ENCODE measurements at regions not wholly inside any gene's neighbourhood (a gene's known extent, or its start where the extent isn't known, plus 50 kb on each side); places are given as distances from the start of the nearest gene placed in this dataset.
A peak's percentile ranks its signal among the peaks of the same experiment; 100 is the strongest.

DNA sequence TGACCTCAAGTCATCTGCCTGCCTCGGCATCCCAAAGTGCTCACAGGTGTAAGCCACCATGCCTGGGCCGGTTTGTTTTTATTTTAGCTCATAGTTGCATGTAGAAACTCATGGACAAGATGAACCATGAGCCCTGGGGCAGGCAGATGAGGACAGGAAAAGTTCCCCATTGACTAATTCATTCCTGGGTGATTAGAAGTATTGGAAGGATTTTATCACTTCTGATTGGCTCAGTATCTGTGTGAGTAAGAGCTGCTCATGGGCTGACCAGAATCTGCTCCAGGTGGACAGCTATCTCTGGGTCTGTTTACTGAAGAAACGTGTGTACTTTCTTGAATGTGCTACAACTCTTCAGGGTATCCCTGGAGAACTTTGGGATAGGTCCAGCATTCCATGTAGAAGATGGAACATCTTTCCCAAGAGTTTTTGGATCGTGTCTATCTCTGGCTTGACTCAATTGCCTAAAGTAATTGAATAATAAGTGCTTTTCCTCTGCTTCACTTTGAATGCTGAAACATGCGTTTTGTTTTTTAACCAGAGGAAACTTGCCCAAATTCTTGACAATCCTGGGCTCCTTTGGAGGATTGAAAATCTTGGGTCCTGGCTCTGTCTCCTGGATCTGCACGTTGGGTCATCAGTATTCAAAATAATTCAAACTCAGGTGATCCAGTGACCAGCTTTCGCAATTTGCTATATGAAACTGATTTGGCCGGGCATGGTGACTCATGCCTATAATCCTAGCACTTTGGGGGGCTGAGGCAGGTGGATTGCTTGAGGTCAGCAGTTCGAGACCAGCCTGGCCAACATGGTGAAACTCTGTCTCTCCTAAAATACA, 88.6 kb upstream of the DHRSX start:
- H3K4me3 ChIP-seq (ENCODE audit: control insufficient read depth in 2 of 3, extremely low read depth in 1 of 3, insufficient read depth in 2 of 3, low read depth in 1 of 3, low read length in 3 of 3) = peak overlapping the region in 1 of 3 experiments; percentile 25
- H4K20me1 ChIP-seq (ENCODE audit: control insufficient read depth, extremely low read depth, insufficient read depth, low read length) = no peaks in the 10 kb centered on the region
- H3K9me3 ChIP-seq (ENCODE audit: control insufficient read depth, low read depth, low read length) = no peaks in the 10 kb centered on the region
- no peaks in the 10 kb centered on the region for H3K36me3 ChIP-seq (ENCODE audit: control insufficient read depth in 2 of 2, extremely low read depth in 1 of 2, insufficient read depth in 2 of 2, low read length in 2 of 2)
- TF ChIP-seq EZH2 (IDR thresholded peaks at IDR 0.05; ENCODE audit: low read length) (no peak), CTCF (optimal IDR thresholded peaks at IDR 0.05 in 1 of 3, IDR thresholded peaks at IDR 0.05 in 1 of 3, conservative IDR thresholded peaks at IDR 0.05 in 1 of 3; ENCODE audit: extremely low read depth in 1 of 3, insufficient read depth in 2 of 3, low read length in 3 of 3) (no peak)
- H3K4me2 ChIP-seq (ENCODE audit: control insufficient read depth, extremely low read depth, insufficient read depth, low read depth, low read length) = peak overlapping the region; percentile 71
- FAIRE-seq = peak; percentile 64
- peaks cover 23% of the 10 kb centered on the region for H3K4me1 ChIP-seq (ENCODE audit: control insufficient read depth, extremely low read depth, insufficient read depth, low read length)
- peak overlapping the region; percentile 90 for H3K27ac ChIP-seq (ENCODE audit: control insufficient read depth, insufficient read depth, low read length)
- no peaks in the 10 kb centered on the region for H3K9me1 ChIP-seq (ENCODE audit: control insufficient read depth, extremely low read depth, insufficient read depth, low read length)
- DNase-seq (ENCODE audit: low read depth, low spot score) = peak; percentile 100
- H2AFZ ChIP-seq (ENCODE audit: control insufficient read depth, low read length) = peak overlapping the region; percentile 22
- peaks cover 11% of the 10 kb centered on the region for H3K27me3 ChIP-seq (ENCODE audit: control insufficient read depth, extremely low read depth, insufficient read depth, low read length)
- dilution Hi-C loops (cut with MboI; ENCODE audit: extremely low pct_ligation_motif_present, low sequenced_read_pairs) = no loop called here
- H3K79me2 ChIP-seq (ENCODE audit: control insufficient read depth, insufficient read depth, low read length) = no peaks in the 10 kb centered on the region
- H3K9ac ChIP-seq (ENCODE audit: control insufficient read depth, extremely low read depth, insufficient read depth, low read length) = peak overlapping the region; percentile 64

DNA sequence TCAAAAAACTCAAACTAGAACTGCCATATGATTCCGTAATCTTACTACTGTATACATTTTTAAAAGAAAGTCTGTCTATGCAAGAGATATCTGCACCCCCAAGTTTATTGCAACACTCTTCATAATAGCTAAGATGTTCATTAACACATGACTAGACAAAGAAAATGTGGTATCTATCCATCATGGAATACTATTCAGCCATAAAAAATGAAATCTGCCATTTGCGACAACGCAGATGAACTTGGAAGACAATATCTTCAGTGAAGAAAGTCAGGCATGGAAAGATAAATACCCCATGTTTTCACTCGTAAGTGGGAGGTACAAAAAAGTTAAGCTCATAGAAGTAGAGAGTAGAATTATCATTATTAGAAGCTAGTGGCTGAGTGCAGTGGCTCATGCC, 87.3 kb upstream of the DHRSX start:
- H3K9me1 ChIP-seq (ENCODE audit: control insufficient read depth, extremely low read depth, insufficient read depth, low read length) = no peaks in the 10 kb centered on the region
- H3K9ac ChIP-seq (ENCODE audit: control insufficient read depth, extremely low read depth, insufficient read depth, low read length) = no peak overlapping the region
- H4K20me1 ChIP-seq (ENCODE audit: control insufficient read depth, extremely low read depth, insufficient read depth, low read length) = no peaks in the 10 kb centered on the region
- H3K4me2 ChIP-seq (ENCODE audit: control insufficient read depth, extremely low read depth, insufficient read depth, low read depth, low read length) = no peak overlapping the region
- no peak overlapping the region for H2AFZ ChIP-seq (ENCODE audit: control insufficient read depth, low read length)
- H3K27ac ChIP-seq (ENCODE audit: control insufficient read depth, insufficient read depth, low read length) = no peak overlapping the region
- H3K9me3 ChIP-seq (ENCODE audit: control insufficient read depth, low read depth, low read length) = no peaks in the 10 kb centered on the region
- DNase-seq (ENCODE audit: low read depth, low spot score) = no peak
- H3K36me3 ChIP-seq (ENCODE audit: control insufficient read depth in 2 of 2, extremely low read depth in 1 of 2, insufficient read depth in 2 of 2, low read length in 2 of 2) = no peaks in the 10 kb centered on the region
- H3K4me3 ChIP-seq (ENCODE audit: control insufficient read depth in 2 of 3, extremely low read depth in 1 of 3, insufficient read depth in 2 of 3, low read depth in 1 of 3, low read length in 3 of 3) = no peak overlapping the region
- TF ChIP-seq CTCF (optimal IDR thresholded peaks at IDR 0.05 in 1 of 3, IDR thresholded peaks at IDR 0.05 in 1 of 3, conservative IDR thresholded peaks at IDR 0.05 in 1 of 3; ENCODE audit: extremely low read depth in 1 of 3, insufficient read depth in 2 of 3, low read length in 3 of 3) (no peak), EZH2 (IDR thresholded peaks at IDR 0.05; ENCODE audit: low read length) (no peak)
- no peak for FAIRE-seq
- dilution Hi-C loops (cut with MboI; ENCODE audit: extremely low pct_ligation_motif_present, low sequenced_read_pairs) = no loop called here
- H3K27me3 ChIP-seq (ENCODE audit: control insufficient read depth, extremely low read depth, insufficient read depth, low read length) = peaks cover 21% of the 10 kb centered on the region
- H3K79me2 ChIP-seq (ENCODE audit: control insufficient read depth, insufficient read depth, low read length) = no peaks in the 10 kb centered on the region
- H3K4me1 ChIP-seq (ENCODE audit: control insufficient read depth, extremely low read depth, insufficient read depth, low read length) = peaks cover 23% of the 10 kb centered on the region

Measured in keratinocyte (primary cell).